Loucy (cell line): ENCODE measurements at regions not wholly inside any gene's neighbourhood (a gene's known extent, or its start where the extent isn't known, plus 50 kb on each side); places are given as distances from the start of the nearest gene placed in this dataset.

Source experiments
- EZH2phosphoT487 ChIP-seq: fragments of 200-600 bp; IDR thresholded peaks from 2 replicates; pipeline ENCODE4 v1.6.1; 2018; ENCODE audit warnings: antibody characterized with exemption, mild to moderate bottlenecking, moderate library complexity, borderline replicate concordance
- TF ChIP-seq, protein P1 (sequence below): fragments of 200-600 bp; sonication (generic); conservative IDR thresholded peaks from 2 replicates; pipeline ENCODE4 v1.5.1; 2014; ENCODE audit warnings: mild to moderate bottlenecking, antibody characterized with exemption, low read length

DNA sequence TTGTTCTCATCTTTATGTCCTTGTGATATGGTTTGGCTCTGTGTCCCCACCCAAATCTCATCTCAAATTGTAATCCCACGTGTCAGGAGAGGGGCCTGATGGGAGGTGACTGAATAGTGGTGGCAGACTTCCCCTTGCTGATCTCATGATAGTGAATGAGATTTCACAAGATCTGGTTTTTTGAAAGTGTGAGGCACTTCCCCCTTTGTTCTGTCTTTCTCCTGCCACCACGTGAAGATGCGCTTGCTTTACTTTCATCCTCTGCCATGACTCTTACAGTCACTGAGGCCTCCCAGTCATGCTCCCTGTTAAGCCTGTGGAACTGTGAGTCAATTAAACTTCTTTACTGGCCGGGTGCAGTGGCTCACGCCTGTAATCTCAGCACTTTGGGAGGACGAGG is 161.0 kb downstream of the HERPUD2 start:
- TF ChIP-seq, protein P1, sequence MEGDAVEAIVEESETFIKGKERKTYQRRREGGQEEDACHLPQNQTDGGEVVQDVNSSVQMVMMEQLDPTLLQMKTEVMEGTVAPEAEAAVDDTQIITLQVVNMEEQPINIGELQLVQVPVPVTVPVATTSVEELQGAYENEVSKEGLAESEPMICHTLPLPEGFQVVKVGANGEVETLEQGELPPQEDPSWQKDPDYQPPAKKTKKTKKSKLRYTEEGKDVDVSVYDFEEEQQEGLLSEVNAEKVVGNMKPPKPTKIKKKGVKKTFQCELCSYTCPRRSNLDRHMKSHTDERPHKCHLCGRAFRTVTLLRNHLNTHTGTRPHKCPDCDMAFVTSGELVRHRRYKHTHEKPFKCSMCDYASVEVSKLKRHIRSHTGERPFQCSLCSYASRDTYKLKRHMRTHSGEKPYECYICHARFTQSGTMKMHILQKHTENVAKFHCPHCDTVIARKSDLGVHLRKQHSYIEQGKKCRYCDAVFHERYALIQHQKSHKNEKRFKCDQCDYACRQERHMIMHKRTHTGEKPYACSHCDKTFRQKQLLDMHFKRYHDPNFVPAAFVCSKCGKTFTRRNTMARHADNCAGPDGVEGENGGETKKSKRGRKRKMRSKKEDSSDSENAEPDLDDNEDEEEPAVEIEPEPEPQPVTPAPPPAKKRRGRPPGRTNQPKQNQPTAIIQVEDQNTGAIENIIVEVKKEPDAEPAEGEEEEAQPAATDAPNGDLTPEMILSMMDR, result no peak
- TF ChIP-seq EZH2phosphoT487, result no peak
